GM23248 (cell line): ENCODE measurements at regions not wholly inside any gene's neighbourhood (a gene's known extent, or its start where the extent isn't known, plus 50 kb on each side); places are given as distances from the start of the nearest gene placed in this dataset.

Experiments used
- EZH2 ChIP-seq: fragments of 200-600 bp; sonication (generic); IDR thresholded peaks from 2 replicates; pipeline ENCODE4 v1.6.1; 2018; ENCODE audit warnings: antibody characterized with exemption, mild to moderate bottlenecking; ENCODE audit not compliant: insufficient read depth, poor library complexity, severe bottlenecking
- EZH2phosphoT487 ChIP-seq: fragments of 200-600 bp; sonication (generic); IDR thresholded peaks from 2 replicates; pipeline ENCODE4 v1.6.1; 2018; ENCODE audit warnings: antibody characterized with exemption, moderate library complexity, mild to moderate bottlenecking, low read depth; ENCODE audit not compliant: insufficient read depth

- no peak for TF ChIP-seq EZH2phosphoT487
- no peak for TF ChIP-seq EZH2
These were observed 66.3 kb upstream of the HABP2 start for GRCh38 chr10:113486531-113486930.
